ENCODE measurements at regions not wholly inside any gene's neighbourhood (a gene's known extent, or its start where the extent isn't known, plus 50 kb on each side); places are given as distances from the start of the nearest gene placed in this dataset.

GRCh38 chr12:85741046-85741445 is 95.2 kb downstream of the RASSF9 start:
- TF ChIP-seq CTCF (IDR thresholded peaks at IDR 0.05) = no peak

GRCh38 chr12:85747941-85748495 is 88.2 kb downstream of the RASSF9 start:
- Mint-ChIP-seq H3K27ac (no peak overlapping the region), H3K4me3 (no peak overlapping the region), H3K27me3 (no peaks in the 10 kb centered on the region), H3K4me1 (ENCODE audit: low read depth) (no peaks in the 10 kb centered on the region), H3K9me3 (peaks cover 3% of the 10 kb centered on the region), H3K36me3 (ENCODE audit: low read depth) (no peaks in the 10 kb centered on the region)
- no peaks in the 10 kb centered on the region for H3K27me3 ChIP-seq (ENCODE audit: control insufficient read depth in 1 of 2, insufficient read depth in 2 of 2, low read length in 2 of 2)
- H3K4me3 ChIP-seq (ENCODE audit: low read length) = no peak overlapping the region
- DNase-seq (no peak), ATAC-seq (ENCODE audit: poor library complexity) (no peak)
- CTCF ChIA-PET = no interaction called here
- intact Hi-C loops (cut with DNase I, micrococcal nuclease) = no loop called here
- H3K36me3 ChIP-seq (ENCODE audit: insufficient read depth, low read length) = no peaks in the 10 kb centered on the region
- H3K9me3 ChIP-seq (ENCODE audit: control insufficient read depth in 1 of 2, insufficient read depth in 1 of 2, low read length in 2 of 2) = no peaks in the 10 kb centered on the region
- no peak for TF ChIP-seq CTCF (IDR thresholded peaks at IDR 0.05)
- H3K27ac ChIP-seq (ENCODE audit: low read depth in 1 of 2, low read length in 2 of 2) = no peak overlapping the region
- POLR2A ChIA-PET = no interaction called here
- no peaks in the 10 kb centered on the region for H3K4me1 ChIP-seq (ENCODE audit: insufficient read depth, low read length)

More at GRCh38 chr12:85741046-85741445, 95.2 kb downstream of the RASSF9 start:
- H3K4me3 Mint-ChIP-seq = no peak overlapping the region
- no peaks in the 10 kb centered on the region for H3K27me3 Mint-ChIP-seq
- POLR2A ChIA-PET = no interaction called here
- H3K36me3 Mint-ChIP-seq (ENCODE audit: low read depth) = no peaks in the 10 kb centered on the region
- Histone ChIP-seq H3K4me3 (ENCODE audit: low read length) (no peak overlapping the region), H3K36me3 (ENCODE audit: insufficient read depth, low read length) (no peaks in the 10 kb centered on the region), H3K9me3 (ENCODE audit: control insufficient read depth in 1 of 2, insufficient read depth in 1 of 2, low read length in 2 of 2) (peaks cover 0 to 3% of the 10 kb centered on the region in 2 experiments), H3K27ac (ENCODE audit: low read depth in 1 of 2, low read length in 2 of 2) (no peak overlapping the region), H3K27me3 (ENCODE audit: control insufficient read depth in 1 of 2, insufficient read depth in 2 of 2, low read length in 2 of 2) (no peaks in the 10 kb centered on the region), H3K4me1 (ENCODE audit: insufficient read depth, low read length) (no peaks in the 10 kb centered on the region)
- peaks cover 5% of the 10 kb centered on the region for H3K9me3 Mint-ChIP-seq
- H3K4me1 Mint-ChIP-seq (ENCODE audit: low read depth) = no peaks in the 10 kb centered on the region
- no peak for DNase-seq
- intact Hi-C loops (cut with DNase I, micrococcal nuclease) = no loop called here
- ATAC-seq (ENCODE audit: poor library complexity) = no peak
- H3K27ac Mint-ChIP-seq = no peak overlapping the region
- CTCF ChIA-PET = no interaction called here
